H1 (cell line): ENCODE measurements at regions not wholly inside any gene's neighbourhood (a gene's known extent, or its start where the extent isn't known, plus 50 kb on each side); places are given as distances from the start of the nearest gene placed in this dataset.

Experiments
- CTCF ChIA-PET: fragments of 300-600 bp; sonication (Branson Sonifier 250); formaldehyde crosslinking; loops from one replicate; lab custom pipeline; 2021; ENCODE audit not compliant: partially characterized antibody; lab: Charles Lee
- POLR2A ChIA-PET: fragments of 300-600 bp; sonication (Branson Sonifier 250); formaldehyde crosslinking; loops from one replicate; lab custom pipeline; 2021; ENCODE audit warnings: inconsistent platforms; ENCODE audit not compliant: partially characterized antibody; lab: Charles Lee
- DNase-seq, 2 experiments: peaks; one replicate each; pipeline versions ENCODE4 v3.0.0 to v3.0.0-alpha.2; 2010 to 2022; ENCODE audit warnings: low spot score in 2 of 2, low read depth in 1 of 2, mixed read lengths in 1 of 2
- FAIRE-seq: peaks from 2 replicates; lab custom pipeline; 2011; peaks lifted over from hg19 to GRCh38; lab: Jason Lieb, UNC
- H2AFZ ChIP-seq: 2 replicates; pipeline ENCODE4 v1.8.1; 2012; ENCODE audit warnings: low read length, inconsistent platforms
- H2AK5ac ChIP-seq: 2 replicates; pipeline ENCODE4 v1.6.1; 2013; ENCODE audit warnings: low read depth, low read length
- H2BK120ac ChIP-seq: replicated peaks from 2 replicates; pipeline ENCODE3; 2013; ENCODE audit warnings: low read depth, low read length, inconsistent platforms
- H2BK12ac ChIP-seq: 2 replicates; pipeline ENCODE4 v1.6.1; 2013; ENCODE audit warnings: low read depth, low read length
- H2BK15ac ChIP-seq: 2 replicates; pipeline ENCODE4 v1.6.1; 2013; ENCODE audit warnings: low read length
- H2BK20ac ChIP-seq: 2 replicates; pipeline ENCODE4 v1.6.1; 2013; ENCODE audit warnings: low read length
- H2BK5ac ChIP-seq: 2 replicates; pipeline ENCODE4 v1.6.1; 2013; ENCODE audit warnings: low read depth, low read length
- H3K14ac ChIP-seq: 2 replicates; pipeline ENCODE4 v1.6.1; 2013; ENCODE audit warnings: inconsistent platforms; ENCODE audit not compliant: insufficient read length
- H3K18ac ChIP-seq: 2 replicates; pipeline ENCODE4 v1.6.1; 2013; ENCODE audit warnings: low read length; ENCODE audit errors: extremely low read depth
- H3K23ac ChIP-seq: 2 replicates; pipeline ENCODE4 v1.6.1; 2013; ENCODE audit warnings: inconsistent platforms; ENCODE audit not compliant: insufficient read length
- H3K23me2 ChIP-seq: 2 replicates; pipeline ENCODE4 v1.6.1; 2013; ENCODE audit warnings: low read depth, low read length
- H3K27ac ChIP-seq: 2 replicates; pipeline ENCODE4 v1.6.1; 2011; ENCODE audit warnings: low read depth, low read length, inconsistent platforms
- H3K27me3 ChIP-seq, 4 experiments: replicated peaks in 1 of 4; 1 replicate in 1 of 4; 2 replicates in 3 of 4; pipeline versions ENCODE4 v1.6.1 to v1.8.1; 2011 to 2013; ENCODE audit warnings: low read length in 3 of 4, mild to moderate bottlenecking in 3 of 4, inconsistent platforms in 2 of 4, mixed read lengths in 2 of 4, moderate library complexity in 1 of 4; ENCODE audit not compliant: control insufficient read depth in 3 of 4, insufficient read depth in 3 of 4; ENCODE audit errors: extremely low read depth in 1 of 4
- H3K36me3 ChIP-seq, 4 experiments: 2 replicates each; pipeline versions ENCODE4 v1.6.1 to v1.8.1; 2011 to 2013; ENCODE audit warnings: mild to moderate bottlenecking in 4 of 4, low read length in 3 of 4, moderate library complexity in 2 of 4, control low read depth in 1 of 4, inconsistent platforms in 1 of 4; ENCODE audit not compliant: insufficient read depth in 4 of 4, control insufficient read depth in 2 of 4
- H3K4ac ChIP-seq: replicated peaks from 2 replicates; pipeline ENCODE3; 2013; ENCODE audit warnings: low read length, low read depth, mixed read lengths, inconsistent platforms; ENCODE audit not compliant: insufficient read length
- H3K4me1 ChIP-seq, 4 experiments: replicated peaks in 1 of 4; 1 replicate in 1 of 4; 2 replicates in 3 of 4; pipeline versions ENCODE4 v1.6.1 to v1.8.1; 2011 to 2013; ENCODE audit warnings: low read length in 3 of 4, inconsistent platforms in 2 of 4, mixed read lengths in 1 of 4; ENCODE audit not compliant: insufficient read depth in 4 of 4, control insufficient read depth in 3 of 4
- H3K4me2 ChIP-seq, 2 experiments: 2 replicates each; pipeline versions ENCODE4 v1.6.1 to v1.8.1; 2011 to 2013; ENCODE audit warnings: low read depth in 2 of 2, low read length in 2 of 2, control low read depth in 1 of 2, inconsistent platforms in 1 of 2, mild to moderate bottlenecking in 1 of 2; ENCODE audit not compliant: insufficient read depth in 1 of 2
- H3K4me3 ChIP-seq, 4 experiments: fragments of 200-600, 300-600 bp in 1 of 4; sonication (generic), shearing (Covaris generic), sonication (Bioruptor Twin) in 1 of 4; 2 replicates each; pipeline versions ENCODE4 v1.5.1 to v1.8.1; 2011 to 2016; ENCODE audit warnings: low read length in 4 of 4, low read depth in 3 of 4, control low read depth in 2 of 4, inconsistent platforms in 2 of 4, mild to moderate bottlenecking in 2 of 4, mixed read lengths in 1 of 4, moderate library complexity in 1 of 4; ENCODE audit not compliant: insufficient read depth in 2 of 4; ENCODE audit errors: extremely low read depth in 1 of 4
- H3K56ac ChIP-seq: replicated peaks from 2 replicates; pipeline ENCODE3; 2013; ENCODE audit warnings: low read depth, mild to moderate bottlenecking, mixed read lengths, low read length, inconsistent platforms; ENCODE audit not compliant: insufficient read length
- H3K79me1 ChIP-seq: 2 replicates; pipeline ENCODE4 v1.6.1; 2013; ENCODE audit warnings: low read depth, low read length, control low read depth
- H3K79me2 ChIP-seq, 2 experiments: 2 replicates each; pipeline versions ENCODE4 v1.6.1 to v1.8.1; 2012 to 2013; ENCODE audit warnings: low read length in 2 of 2, mild to moderate bottlenecking in 2 of 2, inconsistent platforms in 1 of 2; ENCODE audit not compliant: insufficient read depth in 2 of 2, control insufficient read depth in 1 of 2
- H3K9ac ChIP-seq, 4 experiments: replicated peaks in 1 of 4; 1 replicate in 1 of 4; 2 replicates in 3 of 4; pipeline versions ENCODE4 v1.6.1 to v1.8.1; 2011 to 2013; ENCODE audit warnings: low read depth in 3 of 4, low read length in 3 of 4, control low read depth in 2 of 4, mild to moderate bottlenecking in 2 of 4, moderate library complexity in 2 of 4, inconsistent platforms in 1 of 4; ENCODE audit errors: extremely low read depth in 1 of 4
- H3K9me3 ChIP-seq, 2 experiments: 2 replicates each; pipeline versions ENCODE4 v1.6.1 to v1.8.1; 2012 to 2013; ENCODE audit warnings: mild to moderate bottlenecking in 2 of 2, moderate library complexity in 2 of 2, control low read depth in 1 of 2, inconsistent platforms in 1 of 2, low read depth in 1 of 2, low read length in 1 of 2, mixed read lengths in 1 of 2; ENCODE audit not compliant: insufficient read depth in 2 of 2
- H4K20me1 ChIP-seq, 2 experiments: replicated peaks in 1 of 2; 2 replicates each; pipeline versions ENCODE3 to v1.8.1; 2011 to 2013; ENCODE audit warnings: inconsistent platforms in 2 of 2, low read length in 2 of 2, mild to moderate bottlenecking in 1 of 2; ENCODE audit not compliant: insufficient read depth in 2 of 2, control insufficient read depth in 1 of 2
- H4K5ac ChIP-seq: 2 replicates; pipeline ENCODE4 v1.6.1; 2013; ENCODE audit warnings: low read length, low read depth, mixed read lengths, inconsistent platforms; ENCODE audit not compliant: insufficient read length
- H4K8ac ChIP-seq: 2 replicates; pipeline ENCODE4 v1.8.0; 2013; ENCODE audit warnings: mild to moderate bottlenecking, moderate library complexity, low read length, inconsistent platforms; ENCODE audit not compliant: insufficient read depth; ENCODE audit errors: extremely low read depth
- H4K91ac ChIP-seq: replicated peaks from 2 replicates; pipeline ENCODE3; 2013; ENCODE audit warnings: low read length, mixed read lengths, inconsistent platforms; ENCODE audit not compliant: insufficient read length
- E2F6 ChIP-seq: IDR thresholded peaks from 2 replicates; pipeline ENCODE4 v1.6.1; 2012; ENCODE audit warnings: inconsistent platforms
- POLR2AphosphoS5 ChIP-seq: IDR thresholded peaks from 2 replicates; pipeline ENCODE4 v1.6.1; 2011; ENCODE audit warnings: low read depth, low read length
- SP1 ChIP-seq: IDR thresholded peaks from 2 replicates; pipeline ENCODE4 v1.6.1; 2011; ENCODE audit warnings: low read depth, low read length
- WGBS, 2 experiments: shearing (Covaris generic) in 1 of 2; methylation state at CpG; one replicate each; pipeline versions ENCODE4 v1.1.6 to v1.1.7; 2013 to 2015; ENCODE audit warnings: low lambda C conversion rate in 2 of 2, mixed read lengths in 2 of 2, inconsistent platforms in 1 of 2, low coverage in 1 of 2, missing lambda C conversion rate in 1 of 2; ENCODE audit not compliant: insufficient replicate concordance in 2 of 2, insufficient coverage in 1 of 2, insufficient read length in 1 of 2; ENCODE audit errors: extremely low coverage in 1 of 2, missing lambda C conversion rate in 1 of 2; 5-methylcytosine and 5-hydroxymethylcytosine counted together

- TF ChIP-seq POLR2AphosphoS5 = no peak
- TF ChIP-seq, all 59 proteins: peak for 0
Observed at GRCh38 chrX:121172703-121173102, 125.3 kb downstream of the GLUD2 start (continued).

GRCh38 chrX:121179972-121180371, 132.6 kb downstream of the GLUD2 start:
- no peak overlapping the region for H3K27ac ChIP-seq
- 100% methylated on average over 1 of the region's 1 CpG; no CpG with 5 or more reads in 1 of the 2 experiments for WGBS, 2 experiments
- no peaks in the 10 kb centered on the region for H3K79me2 ChIP-seq
- H3K36me3 ChIP-seq = no peaks in the 10 kb centered on the region
- H4K91ac ChIP-seq = no peak overlapping the region
- DNase-seq = no peak
- no peak overlapping the region for H3K56ac ChIP-seq
- no peaks in the 10 kb centered on the region for H3K4me1 ChIP-seq
- no peak overlapping the region for H2AK5ac ChIP-seq
- no peak overlapping the region for H2AFZ ChIP-seq
- no peak overlapping the region for H4K5ac ChIP-seq
- no peak overlapping the region for H3K23ac ChIP-seq
- no peak overlapping the region for H3K4ac ChIP-seq
- H2BK120ac ChIP-seq = no peak overlapping the region
- H3K79me1 ChIP-seq = no peaks in the 10 kb centered on the region
- CTCF ChIA-PET = no interaction called here
- no peaks in the 10 kb centered on the region for H3K23me2 ChIP-seq
- H3K9me3 ChIP-seq = peaks cover 3 to 27% of the 10 kb centered on the region in 2 experiments; a peak in 3 of 4 replicates
- no peak overlapping the region for H3K14ac ChIP-seq
- no peak overlapping the region for H4K8ac ChIP-seq
- no peaks in the 10 kb centered on the region for H3K27me3 ChIP-seq
- FAIRE-seq = no peak
- H2BK12ac ChIP-seq = no peak overlapping the region
- H2BK15ac ChIP-seq = no peak overlapping the region
- no peak overlapping the region for H3K4me3 ChIP-seq
- H3K9ac ChIP-seq = no peak overlapping the region
- no peak overlapping the region for H3K4me2 ChIP-seq
- POLR2A ChIA-PET = no interaction called here
- no peak overlapping the region for H3K18ac ChIP-seq
- no peak overlapping the region for H2BK20ac ChIP-seq
- TF ChIP-seq SP1 (no peak), E2F6 (no peak)
- no peak overlapping the region for H2BK5ac ChIP-seq
- H4K20me1 ChIP-seq = no peaks in the 10 kb centered on the region
